HuH-7 (cell line): ENCODE measurements at regions not wholly inside any gene's neighbourhood (a gene's known extent, or its start where the extent isn't known, plus 50 kb on each side); places are given as distances from the start of the nearest gene placed in this dataset.

Experiments used
- DNase-seq: peaks from one replicate; pipeline ENCODE4 v3.0.0; 2011; ENCODE audit warnings: low spot score

- DNase-seq, result no peak
Observed at GRCh38 chr2:45068571-45069140, 59.4 kb upstream of the SIX2 start.

DNA sequence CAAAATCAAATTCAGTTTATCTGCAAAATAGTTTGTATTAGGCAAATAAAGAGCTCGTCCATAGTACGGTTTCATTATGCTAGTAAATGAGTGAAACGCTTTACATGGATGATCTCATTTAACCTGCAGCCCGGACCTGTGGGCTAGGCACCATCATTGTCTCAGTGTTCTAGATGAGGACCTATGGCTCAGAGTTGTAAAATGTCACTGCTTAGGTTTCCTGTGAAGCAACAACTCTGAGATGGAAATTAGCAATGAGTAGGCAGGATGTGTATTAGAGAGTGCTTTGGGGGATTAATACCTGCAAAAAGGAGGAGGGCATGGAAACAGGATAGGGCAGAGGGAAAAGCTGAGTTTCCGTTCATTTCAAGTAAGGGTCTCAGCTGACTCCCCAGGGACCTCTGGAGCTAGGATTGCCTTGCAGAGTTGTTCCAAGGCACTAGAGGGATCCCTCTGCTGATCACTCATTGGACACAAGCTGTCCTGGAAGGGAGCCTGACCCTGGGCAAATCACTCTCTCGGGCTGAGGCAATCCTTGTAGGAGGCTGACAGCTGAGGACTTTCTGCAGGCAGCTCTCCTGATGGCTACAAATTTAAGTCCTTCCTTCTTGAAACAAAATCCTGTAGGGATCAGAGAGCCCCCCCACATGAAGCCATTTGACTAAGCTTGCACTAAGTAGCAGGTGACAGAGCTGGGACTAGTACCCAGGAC, 58.8 kb upstream of the SIX2 start:
- no peak for DNase-seq
